Keratinocyte (primary cell): ENCODE measurements at regions not wholly inside any gene's neighbourhood (a gene's known extent, or its start where the extent isn't known, plus 50 kb on each side); places are given as distances from the start of the nearest gene placed in this dataset.

Experiments used
- DNase-seq: peaks from one replicate; pipeline ENCODE4 v3.0.0-alpha.2; 2011; ENCODE audit warnings: low read depth, missing footprints, low spot score
- FAIRE-seq: peaks from 2 replicates; lab custom pipeline; 2011; peaks lifted over from hg19 to GRCh38; lab: Jason Lieb, UNC
- H2AFZ ChIP-seq: 2 replicates; pipeline ENCODE4 v1.6.0; 2012; ENCODE audit warnings: low read length, control low read depth, inconsistent platforms; ENCODE audit not compliant: control insufficient read depth
- H3K27ac ChIP-seq: 2 replicates; pipeline ENCODE4 v1.5.1; 2011; ENCODE audit warnings: low read length; ENCODE audit not compliant: control insufficient read depth, insufficient read depth
- H3K27me3 ChIP-seq: 3 replicates; pipeline ENCODE4 v1.6.0; 2011; ENCODE audit warnings: low read length; ENCODE audit not compliant: control insufficient read depth, insufficient read depth; ENCODE audit errors: extremely low read depth
- H3K36me3 ChIP-seq, 2 experiments: 2 replicates in 1 of 2; 3 replicates in 1 of 2; pipeline ENCODE4 v1.5.1; 2011; ENCODE audit warnings: low read length in 2 of 2, mild to moderate bottlenecking in 1 of 2; ENCODE audit not compliant: control insufficient read depth in 2 of 2, insufficient read depth in 2 of 2; ENCODE audit errors: extremely low read depth in 1 of 2
- H3K4me1 ChIP-seq: 3 replicates; pipeline ENCODE4 v1.5.1; 2011; ENCODE audit warnings: low read length; ENCODE audit not compliant: control insufficient read depth, insufficient read depth; ENCODE audit errors: extremely low read depth
- H3K4me2 ChIP-seq: 3 replicates; pipeline ENCODE4 v1.6.0; 2011; ENCODE audit warnings: low read depth, low read length; ENCODE audit not compliant: control insufficient read depth, insufficient read depth; ENCODE audit errors: extremely low read depth
- H3K4me3 ChIP-seq, 3 experiments: fragments of 200-600 bp in 1 of 3; sonication (generic) in 1 of 3; 2 replicates in 2 of 3; 3 replicates in 1 of 3; pipeline ENCODE4 v1.5.1; 2011 to 2016; ENCODE audit warnings: low read length in 3 of 3, mild to moderate bottlenecking in 3 of 3, control low read depth in 2 of 3, inconsistent platforms in 1 of 3, low read depth in 1 of 3, mixed read lengths in 1 of 3, mixed run types in 1 of 3, moderate library complexity in 1 of 3; ENCODE audit not compliant: control insufficient read depth in 2 of 3, insufficient read depth in 2 of 3; ENCODE audit errors: extremely low read depth in 1 of 3
- H3K79me2 ChIP-seq: 2 replicates; pipeline ENCODE4 v1.6.0; 2012; ENCODE audit warnings: low read length; ENCODE audit not compliant: control insufficient read depth, insufficient read depth
- H3K9ac ChIP-seq: 3 replicates; pipeline ENCODE4 v1.6.0; 2011; ENCODE audit warnings: low read length; ENCODE audit not compliant: control insufficient read depth, insufficient read depth; ENCODE audit errors: extremely low read depth
- H3K9me1 ChIP-seq: 3 replicates; pipeline ENCODE4 v1.6.0; 2011; ENCODE audit warnings: low read length; ENCODE audit not compliant: control insufficient read depth, insufficient read depth; ENCODE audit errors: extremely low read depth
- H3K9me3 ChIP-seq: 2 replicates; pipeline ENCODE4 v1.5.1; 2012; ENCODE audit warnings: low read depth, low read length; ENCODE audit not compliant: control insufficient read depth
- H4K20me1 ChIP-seq: 3 replicates; pipeline ENCODE4 v1.6.0; 2011; ENCODE audit warnings: low read length; ENCODE audit not compliant: control insufficient read depth, insufficient read depth; ENCODE audit errors: extremely low read depth
- EZH2 ChIP-seq: IDR thresholded peaks from one replicate; pipeline ENCODE4 v1.6.1; 2012; ENCODE audit warnings: inconsistent platforms, mild to moderate bottlenecking, low read length, moderate library complexity
- dilution Hi-C: fragments of 300-500 bp; cut with MboI; formaldehyde crosslinking; loops from one replicate; pipeline ENCODE4 v1.7.0; 2020; ENCODE audit warnings: low sequenced_read_pairs; ENCODE audit not compliant: extremely low pct_ligation_motif_present
- TF ChIP-seq, protein P1 (sequence below), 3 experiments: IDR thresholded peaks in 1 of 3; conservative IDR thresholded peaks in 1 of 3; optimal IDR thresholded peaks in 1 of 3; 2 replicates in 2 of 3; 3 replicates in 1 of 3; pipeline versions ENCODE3 to v1.5.1; 2011; ENCODE audit warnings: low read length in 3 of 3, mild to moderate bottlenecking in 3 of 3, moderate library complexity in 2 of 3, control low read depth in 1 of 3, inconsistent platforms in 1 of 3; ENCODE audit not compliant: insufficient read depth in 2 of 3; ENCODE audit errors: extremely low read depth in 1 of 3

DNA sequence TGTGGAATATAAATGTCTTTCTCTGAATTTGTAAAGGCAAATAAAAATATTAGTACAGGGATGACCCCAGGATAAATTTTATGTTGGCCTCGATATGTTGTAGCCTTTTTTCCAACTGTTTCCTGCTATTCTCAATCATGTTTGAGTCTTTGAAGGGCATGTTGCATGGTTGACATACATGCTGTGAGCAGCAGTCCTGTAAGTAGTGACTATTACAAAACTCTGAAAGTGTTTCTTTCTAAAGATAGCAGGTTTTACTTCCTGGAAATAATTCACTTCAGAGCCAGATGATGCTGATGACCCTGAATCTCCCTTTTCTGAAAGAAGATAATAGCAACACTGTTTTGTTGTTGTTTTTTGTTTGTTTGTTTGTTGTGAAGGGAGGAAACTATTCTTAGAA, 393.0 kb upstream of the GNPDA2 start:
- no peaks in the 10 kb centered on the region for H3K27me3 ChIP-seq
- FAIRE-seq (no peak), DNase-seq (no peak)
- no peaks in the 10 kb centered on the region for H3K79me2 ChIP-seq
- H4K20me1 ChIP-seq, result no peaks in the 10 kb centered on the region
- no peak overlapping the region for H3K9ac ChIP-seq
- TF ChIP-seq, protein P1, sequence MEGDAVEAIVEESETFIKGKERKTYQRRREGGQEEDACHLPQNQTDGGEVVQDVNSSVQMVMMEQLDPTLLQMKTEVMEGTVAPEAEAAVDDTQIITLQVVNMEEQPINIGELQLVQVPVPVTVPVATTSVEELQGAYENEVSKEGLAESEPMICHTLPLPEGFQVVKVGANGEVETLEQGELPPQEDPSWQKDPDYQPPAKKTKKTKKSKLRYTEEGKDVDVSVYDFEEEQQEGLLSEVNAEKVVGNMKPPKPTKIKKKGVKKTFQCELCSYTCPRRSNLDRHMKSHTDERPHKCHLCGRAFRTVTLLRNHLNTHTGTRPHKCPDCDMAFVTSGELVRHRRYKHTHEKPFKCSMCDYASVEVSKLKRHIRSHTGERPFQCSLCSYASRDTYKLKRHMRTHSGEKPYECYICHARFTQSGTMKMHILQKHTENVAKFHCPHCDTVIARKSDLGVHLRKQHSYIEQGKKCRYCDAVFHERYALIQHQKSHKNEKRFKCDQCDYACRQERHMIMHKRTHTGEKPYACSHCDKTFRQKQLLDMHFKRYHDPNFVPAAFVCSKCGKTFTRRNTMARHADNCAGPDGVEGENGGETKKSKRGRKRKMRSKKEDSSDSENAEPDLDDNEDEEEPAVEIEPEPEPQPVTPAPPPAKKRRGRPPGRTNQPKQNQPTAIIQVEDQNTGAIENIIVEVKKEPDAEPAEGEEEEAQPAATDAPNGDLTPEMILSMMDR (optimal IDR thresholded peaks at IDR 0.05 in 1 of 3, IDR thresholded peaks at IDR 0.05 in 1 of 3, conservative IDR thresholded peaks at IDR 0.05 in 1 of 3; ENCODE audit: extremely low read depth in 1 of 3, insufficient read depth in 2 of 3, low read length in 3 of 3), result no peak
- TF ChIP-seq EZH2, result no peak
- H3K4me3 ChIP-seq, result no peak overlapping the region
- H3K4me2 ChIP-seq, result no peak overlapping the region
- no peaks in the 10 kb centered on the region for H3K9me3 ChIP-seq
- H3K9me1 ChIP-seq, result no peaks in the 10 kb centered on the region
- dilution Hi-C loops, result no loop called here
- H2AFZ ChIP-seq, result no peak overlapping the region
- H3K27ac ChIP-seq, result no peak overlapping the region
- no peaks in the 10 kb centered on the region for H3K36me3 ChIP-seq
- no peaks in the 10 kb centered on the region for H3K4me1 ChIP-seq

DNA sequence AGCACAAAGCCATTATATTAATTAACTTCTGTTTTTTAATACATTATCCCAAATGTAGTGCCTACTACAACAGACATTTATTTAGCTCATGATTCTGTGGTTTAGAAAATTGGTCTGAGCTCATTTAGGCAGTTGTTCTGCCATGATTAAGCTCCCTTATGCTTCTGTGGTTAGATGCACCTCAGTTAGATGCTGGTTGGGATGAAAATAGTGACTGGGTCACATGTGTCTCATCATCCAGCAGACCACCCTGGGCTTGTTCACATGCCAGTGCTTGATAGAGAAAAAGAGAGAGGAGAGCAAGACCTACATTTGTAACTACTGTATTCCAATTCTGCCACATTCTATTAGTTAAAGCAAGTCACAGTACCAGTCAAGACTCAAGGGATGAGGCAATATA, 376.4 kb upstream of the GNPDA2 start:
- H3K27ac ChIP-seq, result no peak overlapping the region
- no peak overlapping the region for H3K4me2 ChIP-seq
- H3K9me3 ChIP-seq, result no peaks in the 10 kb centered on the region
- dilution Hi-C loops, result no loop called here
- H3K27me3 ChIP-seq, result no peaks in the 10 kb centered on the region
- FAIRE-seq (no peak), DNase-seq (no peak)
- H3K9me1 ChIP-seq, result no peaks in the 10 kb centered on the region
- H3K9ac ChIP-seq, result no peak overlapping the region
- no peaks in the 10 kb centered on the region for H3K36me3 ChIP-seq
- H3K4me3 ChIP-seq, result no peak overlapping the region
- no peaks in the 10 kb centered on the region for H3K4me1 ChIP-seq
- H4K20me1 ChIP-seq, result no peaks in the 10 kb centered on the region
- no peak for TF ChIP-seq EZH2
- TF ChIP-seq, protein P1 (optimal IDR thresholded peaks at IDR 0.05 in 1 of 3, IDR thresholded peaks at IDR 0.05 in 1 of 3, conservative IDR thresholded peaks at IDR 0.05 in 1 of 3; ENCODE audit: extremely low read depth in 1 of 3, insufficient read depth in 2 of 3, low read length in 3 of 3), result no peak
- no peak overlapping the region for H2AFZ ChIP-seq
- H3K79me2 ChIP-seq, result no peaks in the 10 kb centered on the region
